NB4 (cell line): ENCODE measurements at regions not wholly inside any gene's neighbourhood (a gene's known extent, or its start where the extent isn't known, plus 50 kb on each side); places are given as distances from the start of the nearest gene placed in this dataset.

Experiments used
- CTCF ChIP-seq: IDR thresholded peaks from one replicate; pipeline ENCODE4 v1.5.1; 2012; ENCODE audit warnings: low read depth, low read length
- POLR2A ChIP-seq: IDR thresholded peaks from 2 replicates; pipeline ENCODE4 v1.6.1; 2011; ENCODE audit warnings: mild to moderate bottlenecking; ENCODE audit not compliant: insufficient read length; ENCODE audit errors: extremely low read depth

- TF ChIP-seq CTCF (no peak), POLR2A (no peak)
Measured at GRCh38 chr19:30311911-30312310, 60.3 kb upstream of the ZNF536 start.
